ENCODE measurements at regions not wholly inside any gene's neighbourhood (a gene's known extent, or its start where the extent isn't known, plus 50 kb on each side); places are given as distances from the start of the nearest gene placed in this dataset.

DNA sequence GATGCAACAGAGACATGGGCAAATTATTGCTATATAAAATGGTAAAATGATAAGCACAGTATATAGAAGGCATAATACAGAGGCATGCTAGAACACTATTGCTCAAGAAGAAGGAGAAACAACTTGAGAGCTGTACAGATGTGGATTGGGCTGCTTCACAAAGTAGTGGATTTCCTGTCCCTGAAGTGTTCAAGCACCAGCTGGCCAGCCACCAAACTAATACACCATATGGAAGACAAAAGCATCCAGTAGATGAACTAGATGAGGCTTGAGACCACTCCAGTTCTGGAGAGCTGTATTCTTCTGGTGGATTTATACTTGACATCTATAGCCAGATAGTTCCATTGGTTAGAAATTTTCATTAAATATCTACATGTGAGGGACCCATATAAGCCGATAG, 134.1 kb upstream of the GNAO1 start (continued):
- TF ChIP-seq ZNF362 (tag by site-specific recombination; IDR thresholded peaks at IDR 0.05) (no peak), ZNF830 (tag by site-specific recombination; IDR thresholded peaks at IDR 0.05; ENCODE audit: low read depth) (no peak), ZNF549 (tag by site-specific recombination; IDR thresholded peaks at IDR 0.05) (no peak)
- TF ChIP-seq, protein P1, sequence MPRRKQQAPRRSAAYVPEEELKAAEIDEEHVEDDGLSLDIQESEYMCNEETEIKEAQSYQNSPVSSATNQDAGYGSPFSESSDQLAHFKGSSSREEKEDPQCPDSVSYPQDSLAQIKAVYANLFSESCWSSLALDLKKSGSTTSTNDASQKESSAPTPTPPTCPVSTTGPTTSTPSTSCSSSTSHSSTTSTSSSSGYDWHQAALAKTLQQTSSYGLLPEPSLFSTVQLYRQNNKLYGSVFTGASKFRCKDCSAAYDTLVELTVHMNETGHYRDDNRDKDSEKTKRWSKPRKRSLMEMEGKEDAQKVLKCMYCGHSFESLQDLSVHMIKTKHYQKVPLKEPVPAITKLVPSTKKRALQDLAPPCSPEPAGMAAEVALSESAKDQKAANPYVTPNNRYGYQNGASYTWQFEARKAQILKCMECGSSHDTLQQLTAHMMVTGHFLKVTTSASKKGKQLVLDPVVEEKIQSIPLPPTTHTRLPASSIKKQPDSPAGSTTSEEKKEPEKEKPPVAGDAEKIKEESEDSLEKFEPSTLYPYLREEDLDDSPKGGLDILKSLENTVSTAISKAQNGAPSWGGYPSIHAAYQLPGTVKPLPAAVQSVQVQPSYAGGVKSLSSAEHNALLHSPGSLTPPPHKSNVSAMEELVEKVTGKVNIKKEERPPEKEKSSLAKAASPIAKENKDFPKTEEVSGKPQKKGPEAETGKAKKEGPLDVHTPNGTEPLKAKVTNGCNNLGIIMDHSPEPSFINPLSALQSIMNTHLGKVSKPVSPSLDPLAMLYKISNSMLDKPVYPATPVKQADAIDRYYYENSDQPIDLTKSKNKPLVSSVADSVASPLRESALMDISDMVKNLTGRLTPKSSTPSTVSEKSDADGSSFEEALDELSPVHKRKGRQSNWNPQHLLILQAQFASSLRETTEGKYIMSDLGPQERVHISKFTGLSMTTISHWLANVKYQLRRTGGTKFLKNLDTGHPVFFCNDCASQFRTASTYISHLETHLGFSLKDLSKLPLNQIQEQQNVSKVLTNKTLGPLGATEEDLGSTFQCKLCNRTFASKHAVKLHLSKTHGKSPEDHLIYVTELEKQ (tag by site-specific recombination; IDR thresholded peaks at IDR 0.05; ENCODE audit: borderline replicate concordance), result no peak
- TF ChIP-seq, protein P2, sequence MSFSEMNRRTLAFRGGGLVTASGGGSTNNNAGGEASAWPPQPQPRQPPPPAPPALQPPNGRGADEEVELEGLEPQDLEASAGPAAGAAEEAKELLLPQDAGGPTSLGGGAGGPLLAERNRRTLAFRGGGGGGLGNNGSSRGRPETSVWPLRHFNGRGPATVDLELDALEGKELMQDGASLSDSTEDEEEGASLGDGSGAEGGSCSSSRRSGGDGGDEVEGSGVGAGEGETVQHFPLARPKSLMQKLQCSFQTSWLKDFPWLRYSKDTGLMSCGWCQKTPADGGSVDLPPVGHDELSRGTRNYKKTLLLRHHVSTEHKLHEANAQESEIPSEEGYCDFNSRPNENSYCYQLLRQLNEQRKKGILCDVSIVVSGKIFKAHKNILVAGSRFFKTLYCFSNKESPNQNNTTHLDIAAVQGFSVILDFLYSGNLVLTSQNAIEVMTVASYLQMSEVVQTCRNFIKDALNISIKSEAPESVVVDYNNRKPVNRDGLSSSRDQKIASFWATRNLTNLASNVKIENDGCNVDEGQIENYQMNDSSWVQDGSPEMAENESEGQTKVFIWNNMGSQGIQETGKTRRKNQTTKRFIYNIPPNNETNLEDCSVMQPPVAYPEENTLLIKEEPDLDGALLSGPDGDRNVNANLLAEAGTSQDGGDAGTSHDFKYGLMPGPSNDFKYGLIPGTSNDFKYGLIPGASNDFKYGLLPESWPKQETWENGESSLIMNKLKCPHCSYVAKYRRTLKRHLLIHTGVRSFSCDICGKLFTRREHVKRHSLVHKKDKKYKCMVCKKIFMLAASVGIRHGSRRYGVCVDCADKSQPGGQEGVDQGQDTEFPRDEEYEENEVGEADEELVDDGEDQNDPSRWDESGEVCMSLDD (tag by site-specific recombination; IDR thresholded peaks at IDR 0.05), result no peak
- TF ChIP-seq, protein P3, sequence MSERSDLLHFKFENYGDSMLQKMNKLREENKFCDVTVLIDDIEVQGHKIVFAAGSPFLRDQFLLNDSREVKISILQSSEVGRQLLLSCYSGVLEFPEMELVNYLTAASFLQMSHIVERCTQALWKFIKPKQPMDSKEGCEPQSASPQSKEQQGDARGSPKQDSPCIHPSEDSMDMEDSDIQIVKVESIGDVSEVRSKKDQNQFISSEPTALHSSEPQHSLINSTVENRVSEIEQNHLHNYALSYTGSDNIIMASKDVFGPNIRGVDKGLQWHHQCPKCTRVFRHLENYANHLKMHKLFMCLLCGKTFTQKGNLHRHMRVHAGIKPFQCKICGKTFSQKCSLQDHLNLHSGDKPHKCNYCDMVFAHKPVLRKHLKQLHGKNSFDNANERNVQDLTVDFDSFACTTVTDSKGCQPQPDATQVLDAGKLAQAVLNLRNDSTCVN (tag by site-specific recombination; optimal IDR thresholded peaks at IDR 0.05), result no peak

- no peaks in the 10 kb centered on the region for H3K9me3 ChIP-seq (ENCODE audit: control insufficient read depth, insufficient read depth, low read depth, low read length)
- no peak overlapping the region for H3K27ac ChIP-seq (ENCODE audit: extremely low read depth, low read depth, low read length)
- H3K4me3 ChIP-seq (ENCODE audit: low read depth, low read length), result no peak overlapping the region
- POLR2A ChIA-PET, result no interaction called here
- no peaks in the 10 kb centered on the region for H3K36me3 ChIP-seq (ENCODE audit: control insufficient read depth in 2 of 2, insufficient read depth in 1 of 2, low read length in 2 of 2)
- no peaks in the 10 kb centered on the region for H3K4me1 ChIP-seq (ENCODE audit: control insufficient read depth, insufficient read depth, low read length)
- CTCF ChIA-PET, result interaction anchor here (1.4 kb wide), 1 partner anchor 268 kb away, joined by 3 read pairs; no protein-coding TSS in a partner anchor
- TF ChIP-seq ZNF10 (tag by site-specific recombination; IDR thresholded peaks at IDR 0.05), result no peak
- no peak for TF ChIP-seq ZNF560 (tag by site-specific recombination; IDR thresholded peaks at IDR 0.05; ENCODE audit: borderline replicate concordance)
- TF ChIP-seq ZNF398 (tag by site-specific recombination; IDR thresholded peaks at IDR 0.05), result no peak
- TF ChIP-seq ZNF658 (tag by site-specific recombination; IDR thresholded peaks at IDR 0.05), result no peak
- TF ChIP-seq ZNF501 (tag by site-specific recombination; IDR thresholded peaks at IDR 0.05), result no peak
- no peak for TF ChIP-seq ZNF555 (tag by site-specific recombination; conservative IDR thresholded peaks at IDR 0.05)
- TF ChIP-seq BCL6B (tag by site-specific recombination; IDR thresholded peaks at IDR 0.05), result no peak
- TF ChIP-seq ZNF624 (tag by site-specific recombination; IDR thresholded peaks at IDR 0.05), result no peak
- no peak for TF ChIP-seq ZNF626 (tag by site-specific recombination; IDR thresholded peaks at IDR 0.05)
- TF ChIP-seq ZNF239 (tag by site-specific recombination; IDR thresholded peaks at IDR 0.05), result no peak
- no peak for TF ChIP-seq MEIS1 (CRISPR knock-in tag; IDR thresholded peaks at IDR 0.05; ENCODE audit: borderline replicate concordance)
- TF ChIP-seq, protein P4, sequence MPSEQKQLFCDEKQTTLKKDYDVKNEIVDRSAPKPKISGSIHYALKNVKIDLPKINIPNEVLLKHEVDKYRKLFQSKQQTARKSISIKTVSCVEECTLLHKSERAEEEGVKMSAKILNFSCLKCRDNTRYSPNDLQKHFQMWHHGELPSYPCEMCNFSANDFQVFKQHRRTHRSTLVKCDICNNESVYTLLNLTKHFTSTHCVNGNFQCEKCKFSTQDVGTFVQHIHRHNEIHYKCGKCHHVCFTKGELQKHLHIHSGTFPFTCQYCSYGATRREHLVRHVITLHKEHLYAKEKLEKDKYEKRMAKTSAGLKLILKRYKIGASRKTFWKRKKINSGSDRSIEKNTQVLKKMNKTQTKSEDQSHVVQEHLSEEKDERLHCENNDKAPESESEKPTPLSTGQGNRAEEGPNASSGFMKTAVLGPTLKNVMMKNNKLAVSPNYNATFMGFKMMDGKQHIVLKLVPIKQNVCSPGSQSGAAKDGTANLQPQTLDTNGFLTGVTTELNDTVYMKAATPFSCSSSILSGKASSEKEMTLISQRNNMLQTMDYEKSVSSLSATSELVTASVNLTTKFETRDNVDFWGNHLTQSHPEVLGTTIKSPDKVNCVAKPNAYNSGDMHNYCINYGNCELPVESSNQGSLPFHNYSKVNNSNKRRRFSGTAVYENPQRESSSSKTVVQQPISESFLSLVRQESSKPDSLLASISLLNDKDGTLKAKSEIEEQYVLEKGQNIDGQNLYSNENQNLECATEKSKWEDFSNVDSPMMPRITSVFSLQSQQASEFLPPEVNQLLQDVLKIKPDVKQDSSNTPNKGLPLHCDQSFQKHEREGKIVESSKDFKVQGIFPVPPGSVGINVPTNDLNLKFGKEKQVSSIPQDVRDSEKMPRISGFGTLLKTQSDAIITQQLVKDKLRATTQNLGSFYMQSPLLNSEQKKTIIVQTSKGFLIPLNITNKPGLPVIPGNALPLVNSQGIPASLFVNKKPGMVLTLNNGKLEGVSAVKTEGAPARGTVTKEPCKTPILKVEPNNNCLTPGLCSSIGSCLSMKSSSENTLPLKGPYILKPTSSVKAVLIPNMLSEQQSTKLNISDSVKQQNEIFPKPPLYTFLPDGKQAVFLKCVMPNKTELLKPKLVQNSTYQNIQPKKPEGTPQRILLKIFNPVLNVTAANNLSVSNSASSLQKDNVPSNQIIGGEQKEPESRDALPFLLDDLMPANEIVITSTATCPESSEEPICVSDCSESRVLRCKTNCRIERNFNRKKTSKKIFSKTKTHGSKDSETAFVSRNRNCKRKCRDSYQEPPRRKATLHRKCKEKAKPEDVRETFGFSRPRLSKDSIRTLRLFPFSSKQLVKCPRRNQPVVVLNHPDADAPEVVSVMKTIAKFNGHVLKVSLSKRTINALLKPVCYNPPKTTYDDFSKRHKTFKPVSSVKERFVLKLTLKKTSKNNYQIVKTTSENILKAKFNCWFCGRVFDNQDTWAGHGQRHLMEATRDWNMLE (tag by site-specific recombination; conservative IDR thresholded peaks at IDR 0.05; ENCODE audit: low read depth), result no peak
- no peak for TF ChIP-seq ZNF426 (tag by site-specific recombination; IDR thresholded peaks at IDR 0.05)
Measured at GRCh38 chr16:56050916-56051315, 140.4 kb upstream of the GNAO1 start.
